Body of pancreas (tissue), 4 donors: ENCODE measurements at regions not wholly inside any gene's neighbourhood (a gene's known extent, or its start where the extent isn't known, plus 50 kb on each side); places are given as distances from the start of the nearest gene placed in this dataset.

Experiments used
- ATAC-seq: fragments of 150-250 bp; one replicate; pipeline ENCODE4 v1.9.1; 2016
- DNase-seq, 4 donors: peaks; one replicate each; pipeline ENCODE4 v3.0.0-alpha.2; 2019
- H3K27ac ChIP-seq, 4 donors: fragments of 200-600 bp; sonication (generic); 1 replicate in 3 of 4; 2 replicates in 1 of 4; pipeline versions ENCODE4 v1.5.1 to v1.6.1; 2016 to 2019; ENCODE audit warnings: mild to moderate bottlenecking in 1 of 4, mixed read lengths in 1 of 4, moderate library complexity in 1 of 4
- H3K27me3 ChIP-seq, 2 donors: fragments of 200-600 bp; sonication (generic); one replicate each; pipeline ENCODE4 v1.6.0; 2016; ENCODE audit warnings: mild to moderate bottlenecking in 1 of 2
- H3K36me3 ChIP-seq, 2 donors: fragments of 200-600 bp; sonication (generic); replicated peaks in 1 of 2; 2 replicates each; pipeline ENCODE4 v1.5.1; 2016; ENCODE audit warnings: low read depth in 2 of 2; ENCODE audit not compliant: insufficient read depth in 1 of 2
- H3K4me1 ChIP-seq: fragments of 200-600 bp; sonication (generic); one replicate; pipeline ENCODE4 v1.6.0; 2016
- H3K4me3 ChIP-seq, 2 donors: fragments of 200-600 bp; sonication (generic); 1 replicate in 1 of 2; 2 replicates in 1 of 2; pipeline ENCODE4 v1.5.1; 2016 to 2019
- H3K9me3 ChIP-seq, 3 donors: fragments of 200-600 bp; sonication (generic); 1 replicate in 2 of 3; 2 replicates in 1 of 3; pipeline ENCODE4 v1.5.1; 2016
- POLR2A ChIP-seq, 3 donors: fragments of 450-650 bp; IDR thresholded peaks; one replicate each; pipeline ENCODE4 v1.6.1; 2016; ENCODE audit warnings: antibody characterized with exemption in 3 of 3, mild to moderate bottlenecking in 2 of 3
- WGBS, 2 donors: methylation state at CpG; one replicate each; pipeline ENCODE4 v1.1.5; 2017; 5-methylcytosine and 5-hydroxymethylcytosine counted together
- intact Hi-C: fragments of 100-400 bp; cut with DNase I; formaldehyde crosslinking; loops from one replicate; pipeline ENCODE4 v1.15.1; 2023
- TF ChIP-seq, protein P1 (sequence below), 7 experiments: fragments of 450-650 bp in 4 of 7; fragments of 200-600 bp in 3 of 7; sonication (generic) in 3 of 7; IDR thresholded peaks; one replicate each; pipeline ENCODE4 v1.5.1; 2016 to 2019; ENCODE audit warnings: antibody characterized with exemption in 7 of 7

DNA sequence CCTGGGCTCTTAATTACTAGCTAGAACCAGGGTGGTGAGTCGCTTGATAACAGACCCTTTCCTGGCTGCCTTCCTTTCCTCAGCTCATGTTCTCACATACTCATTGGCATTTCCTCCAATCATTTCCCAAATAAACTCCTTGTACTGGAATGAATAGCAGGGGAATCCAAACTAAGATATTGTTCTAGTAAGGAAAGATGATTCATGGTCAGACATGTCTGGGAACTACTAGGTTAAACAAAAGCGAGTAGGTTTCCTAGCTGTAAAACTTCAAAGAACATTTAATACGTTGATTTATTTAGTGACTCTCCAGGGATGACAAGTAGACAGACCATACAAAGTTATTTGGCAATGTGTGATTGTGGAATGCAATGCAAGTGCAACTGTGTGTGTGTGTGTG is 121.2 kb upstream of the KCNJ6 start:
- DNase-seq (no peak), ATAC-seq (no peak)
- Histone ChIP-seq H3K36me3 (no peaks in the 10 kb centered on the region), H3K4me3 (no peak overlapping the region), H3K27me3 (no peaks in the 10 kb centered on the region), H3K27ac (no peak overlapping the region), H3K9me3 (no peaks in the 10 kb centered on the region), H3K4me1 (no peaks in the 10 kb centered on the region)
- 41 to 52% methylated on average over 3 of the region's 3 CpGs for WGBS, 2 donors
- TF ChIP-seq, protein P1, sequence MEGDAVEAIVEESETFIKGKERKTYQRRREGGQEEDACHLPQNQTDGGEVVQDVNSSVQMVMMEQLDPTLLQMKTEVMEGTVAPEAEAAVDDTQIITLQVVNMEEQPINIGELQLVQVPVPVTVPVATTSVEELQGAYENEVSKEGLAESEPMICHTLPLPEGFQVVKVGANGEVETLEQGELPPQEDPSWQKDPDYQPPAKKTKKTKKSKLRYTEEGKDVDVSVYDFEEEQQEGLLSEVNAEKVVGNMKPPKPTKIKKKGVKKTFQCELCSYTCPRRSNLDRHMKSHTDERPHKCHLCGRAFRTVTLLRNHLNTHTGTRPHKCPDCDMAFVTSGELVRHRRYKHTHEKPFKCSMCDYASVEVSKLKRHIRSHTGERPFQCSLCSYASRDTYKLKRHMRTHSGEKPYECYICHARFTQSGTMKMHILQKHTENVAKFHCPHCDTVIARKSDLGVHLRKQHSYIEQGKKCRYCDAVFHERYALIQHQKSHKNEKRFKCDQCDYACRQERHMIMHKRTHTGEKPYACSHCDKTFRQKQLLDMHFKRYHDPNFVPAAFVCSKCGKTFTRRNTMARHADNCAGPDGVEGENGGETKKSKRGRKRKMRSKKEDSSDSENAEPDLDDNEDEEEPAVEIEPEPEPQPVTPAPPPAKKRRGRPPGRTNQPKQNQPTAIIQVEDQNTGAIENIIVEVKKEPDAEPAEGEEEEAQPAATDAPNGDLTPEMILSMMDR (IDR thresholded peaks at IDR 0.05): no peak
- TF ChIP-seq POLR2A (IDR thresholded peaks at IDR 0.05): no peak
- intact Hi-C loops: no loop called here

DNA sequence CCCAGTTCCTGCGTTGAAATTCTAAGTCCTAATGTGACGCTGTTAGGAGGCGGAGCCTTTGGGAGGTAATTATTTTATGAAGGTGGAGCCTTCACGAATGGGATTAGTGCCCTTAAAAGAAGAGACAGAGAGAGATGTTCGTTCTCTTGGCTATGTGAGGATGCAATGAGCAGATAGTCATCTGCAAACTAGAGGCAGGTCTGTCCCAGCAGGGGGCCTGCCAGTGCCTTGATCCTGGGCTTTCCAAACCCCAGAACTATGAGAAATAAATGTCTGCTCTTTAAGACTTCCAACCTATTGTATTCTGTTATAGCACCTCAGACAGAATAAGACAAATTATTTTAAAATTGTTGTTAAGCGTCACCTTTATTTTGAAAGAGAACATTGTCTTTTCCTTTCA is 123.1 kb upstream of the KCNJ6 start:
- intact Hi-C loops: no loop called here
- no peak for DNase-seq
- no peaks in the 10 kb centered on the region for H3K36me3 ChIP-seq
- H3K27me3 ChIP-seq: no peaks in the 10 kb centered on the region
- TF ChIP-seq POLR2A (IDR thresholded peaks at IDR 0.05): no peak
- TF ChIP-seq, protein P1 (IDR thresholded peaks at IDR 0.05): no peak
- H3K4me3 ChIP-seq: no peak overlapping the region
- no peaks in the 10 kb centered on the region for H3K4me1 ChIP-seq
- H3K9me3 ChIP-seq: no peaks in the 10 kb centered on the region
- WGBS, 2 donors: 51 to 57% methylated on average over 6 of the region's 6 CpGs
- ATAC-seq: no peak
- H3K27ac ChIP-seq: no peak overlapping the region

DNA sequence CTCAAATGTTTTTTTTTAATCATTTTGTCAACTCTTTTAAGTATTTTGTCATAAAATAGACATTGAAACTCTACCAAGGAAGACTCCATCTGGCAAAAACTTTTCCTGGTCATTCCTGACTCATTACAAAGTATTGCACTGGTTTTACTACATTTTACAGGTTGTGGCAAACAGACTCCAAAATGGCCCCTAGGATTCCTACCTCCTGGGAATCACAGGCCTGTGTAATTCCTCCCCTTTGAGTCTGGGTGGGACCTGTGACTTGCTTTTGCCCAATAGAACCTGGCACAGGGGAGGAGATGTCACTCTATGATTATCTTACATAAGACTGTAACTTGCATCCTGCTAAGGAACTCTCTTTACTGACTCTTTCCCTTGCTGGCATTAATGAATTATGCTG is 123.6 kb upstream of the KCNJ6 start:
- no peaks in the 10 kb centered on the region for H3K27me3 ChIP-seq
- no peaks in the 10 kb centered on the region for H3K9me3 ChIP-seq
- no peak for ATAC-seq
- H3K27ac ChIP-seq: no peak overlapping the region
- DNase-seq: no peak
- intact Hi-C loops: no loop called here
- no peaks in the 10 kb centered on the region for H3K4me1 ChIP-seq
- no peaks in the 10 kb centered on the region for H3K36me3 ChIP-seq
- no peak for TF ChIP-seq POLR2A (IDR thresholded peaks at IDR 0.05)
- TF ChIP-seq, protein P1 (IDR thresholded peaks at IDR 0.05): no peak
- no peak overlapping the region for H3K4me3 ChIP-seq

DNA sequence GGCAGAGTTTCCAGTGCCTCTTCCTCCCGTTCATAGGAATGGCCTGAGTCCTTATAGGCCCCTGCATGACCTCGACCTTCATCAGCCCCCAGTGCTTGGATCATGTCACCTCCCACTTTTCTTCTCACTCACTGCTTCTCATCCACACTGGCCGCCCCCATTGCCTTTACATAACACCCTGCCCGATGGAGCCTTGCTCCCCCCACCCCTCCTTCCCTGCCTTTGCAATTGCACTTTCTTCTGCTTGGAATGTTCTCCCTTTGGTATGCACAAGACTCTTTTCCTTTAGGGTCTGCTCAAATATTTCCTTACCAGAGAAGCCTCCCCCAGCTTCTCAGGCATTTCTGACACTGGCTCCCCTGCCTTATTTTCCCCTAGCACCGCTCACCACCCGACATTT is 125.2 kb upstream of the KCNJ6 start:
- intact Hi-C loops: no loop called here
- no peaks in the 10 kb centered on the region for H3K27me3 ChIP-seq
- H3K4me1 ChIP-seq: no peaks in the 10 kb centered on the region
- ATAC-seq (no peak), DNase-seq (no peak)
- 50 to 54% methylated on average over 6 of the region's 6 CpGs for WGBS, 2 donors
- H3K9me3 ChIP-seq: no peaks in the 10 kb centered on the region
- TF ChIP-seq, protein P1 (IDR thresholded peaks at IDR 0.05): no peak
- no peak for TF ChIP-seq POLR2A (IDR thresholded peaks at IDR 0.05)
- H3K4me3 ChIP-seq: no peak overlapping the region
- no peak overlapping the region for H3K27ac ChIP-seq
- H3K36me3 ChIP-seq: no peaks in the 10 kb centered on the region

DNA sequence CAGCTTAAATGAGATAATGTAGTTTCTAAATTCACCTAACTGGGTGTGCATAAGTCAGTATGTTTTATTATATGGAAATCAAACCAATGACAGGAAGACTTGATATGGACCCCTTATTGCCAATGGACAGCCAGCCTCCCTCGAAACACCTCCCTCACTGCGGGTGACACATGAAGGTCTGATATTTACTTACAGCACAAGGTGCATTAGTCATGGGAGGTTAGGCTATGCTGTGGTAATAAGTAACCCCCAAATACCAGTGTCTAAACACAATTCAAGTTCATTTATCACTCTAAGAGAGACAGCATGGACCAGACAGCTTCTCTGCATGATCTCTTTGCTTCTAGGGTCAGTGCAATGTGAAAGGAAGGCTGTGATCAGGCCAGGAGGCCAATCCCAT is 126.0 kb upstream of the KCNJ6 start:
- Histone ChIP-seq H3K4me1 (no peaks in the 10 kb centered on the region), H3K36me3 (no peaks in the 10 kb centered on the region), H3K27ac (no peak overlapping the region), H3K27me3 (no peaks in the 10 kb centered on the region), H3K4me3 (no peak overlapping the region), H3K9me3 (no peaks in the 10 kb centered on the region)
- ATAC-seq: no peak
- no peak for DNase-seq
- WGBS, 2 donors: 42 to 48% methylated on average over 2 of the region's 2 CpGs
- intact Hi-C loops: no loop called here
- TF ChIP-seq, protein P1 (IDR thresholded peaks at IDR 0.05): no peak
- TF ChIP-seq POLR2A (IDR thresholded peaks at IDR 0.05): no peak
